Panc1 (cell line): ENCODE measurements at regions not wholly inside any gene's neighbourhood (a gene's known extent, or its start where the extent isn't known, plus 50 kb on each side); places are given as distances from the start of the nearest gene placed in this dataset.

ENCODE experiments used
- CTCF ChIP-seq: fragments of 450-650 bp; IDR thresholded peaks from 2 replicates; pipeline ENCODE4 v1.5.1; 2017; ENCODE audit warnings: mild to moderate bottlenecking
- POLR2AphosphoS5 ChIP-seq: IDR thresholded peaks from 2 replicates; pipeline ENCODE4 v1.6.1; 2012; ENCODE audit warnings: mild to moderate bottlenecking, low read depth, low read length, moderate library complexity
- REST ChIP-seq, 2 experiments: IDR thresholded peaks; 2 replicates each; pipeline ENCODE4 v1.6.1; 2011 to 2012; ENCODE audit warnings: low read depth in 2 of 2, control low read depth in 1 of 2, low read length in 1 of 2, mild to moderate bottlenecking in 1 of 2, moderate library complexity in 1 of 2; ENCODE audit not compliant: insufficient read depth in 1 of 2
- SIN3A ChIP-seq: IDR thresholded peaks from 2 replicates; pipeline ENCODE4 v1.6.1; 2012; ENCODE audit warnings: low read depth, mild to moderate bottlenecking, low read length, moderate library complexity, borderline replicate concordance; ENCODE audit not compliant: insufficient read depth

DNA sequence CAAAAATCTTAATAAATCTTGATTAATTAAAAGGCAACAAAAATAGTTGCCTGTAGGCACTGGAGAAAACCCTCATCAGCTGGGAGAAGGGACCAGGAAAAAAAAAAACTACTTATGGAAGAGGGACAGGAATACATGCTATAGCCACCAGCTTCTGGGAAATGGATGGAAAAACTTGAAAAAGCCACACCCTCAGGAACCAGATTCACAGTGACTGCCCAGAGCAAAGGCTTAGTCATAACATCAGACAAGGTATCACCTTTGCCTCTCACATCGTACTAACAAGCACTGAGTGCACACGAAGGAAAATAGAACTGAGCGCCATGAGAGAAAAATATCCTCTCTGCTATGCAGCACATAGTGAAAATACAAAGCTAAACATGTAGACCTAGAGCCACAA is 116.9 kb upstream of the GYPC start:
- TF ChIP-seq CTCF (no peak), POLR2AphosphoS5 (no peak), REST (IDR thresholded peaks at IDR 0.05; ENCODE audit: insufficient read depth in 1 of 2, low read depth in 2 of 2, low read length in 1 of 2) (no peak), SIN3A (no peak)
